ENCODE measurements at regions not wholly inside any gene's neighbourhood (a gene's known extent, or its start where the extent isn't known, plus 50 kb on each side); places are given as distances from the start of the nearest gene placed in this dataset.

DNA sequence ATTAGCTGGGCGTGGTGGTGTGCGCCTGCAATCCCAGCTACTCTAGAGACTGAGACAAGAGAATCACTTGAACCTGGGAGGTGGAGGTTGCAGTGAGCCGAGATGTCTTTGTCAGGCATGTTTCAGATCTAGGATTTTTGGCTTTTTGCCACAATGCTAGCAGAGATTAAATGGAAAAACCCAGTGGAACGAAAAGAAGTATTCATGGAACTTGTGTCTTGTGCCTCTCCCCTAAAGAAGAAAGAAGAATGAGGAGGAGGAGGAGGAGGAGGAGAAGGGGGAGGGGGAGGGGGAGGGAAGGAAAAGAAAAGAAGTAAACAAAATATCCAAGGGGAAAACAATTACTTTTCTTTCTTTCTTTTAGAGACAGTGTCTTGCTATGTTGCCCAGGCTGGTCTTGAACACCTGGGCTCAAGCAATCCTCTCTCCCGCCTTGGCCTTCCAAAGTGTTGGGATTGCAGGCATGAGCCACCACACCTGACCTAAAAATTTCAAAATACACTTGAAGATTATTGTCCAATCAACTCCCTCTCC is 106.0 kb downstream of the ARRDC3 start:
- H3K36me3 ChIP-seq (ENCODE audit: control insufficient read depth, insufficient read depth, low read length), result no peaks in the 10 kb centered on the region
- H3K27me3 ChIP-seq (ENCODE audit: control insufficient read depth, insufficient read depth, low read length), result no peaks in the 10 kb centered on the region
- no peak for DNase-seq (ENCODE audit: low read depth)
- POLR2A ChIA-PET, result no interaction called here
- CTCF ChIA-PET, result interaction anchor here (0.8 kb wide), 1 partner anchor 98 kb away, joined by 6 read pairs; no protein-coding TSS in a partner anchor
- TF ChIP-seq, protein P1, sequence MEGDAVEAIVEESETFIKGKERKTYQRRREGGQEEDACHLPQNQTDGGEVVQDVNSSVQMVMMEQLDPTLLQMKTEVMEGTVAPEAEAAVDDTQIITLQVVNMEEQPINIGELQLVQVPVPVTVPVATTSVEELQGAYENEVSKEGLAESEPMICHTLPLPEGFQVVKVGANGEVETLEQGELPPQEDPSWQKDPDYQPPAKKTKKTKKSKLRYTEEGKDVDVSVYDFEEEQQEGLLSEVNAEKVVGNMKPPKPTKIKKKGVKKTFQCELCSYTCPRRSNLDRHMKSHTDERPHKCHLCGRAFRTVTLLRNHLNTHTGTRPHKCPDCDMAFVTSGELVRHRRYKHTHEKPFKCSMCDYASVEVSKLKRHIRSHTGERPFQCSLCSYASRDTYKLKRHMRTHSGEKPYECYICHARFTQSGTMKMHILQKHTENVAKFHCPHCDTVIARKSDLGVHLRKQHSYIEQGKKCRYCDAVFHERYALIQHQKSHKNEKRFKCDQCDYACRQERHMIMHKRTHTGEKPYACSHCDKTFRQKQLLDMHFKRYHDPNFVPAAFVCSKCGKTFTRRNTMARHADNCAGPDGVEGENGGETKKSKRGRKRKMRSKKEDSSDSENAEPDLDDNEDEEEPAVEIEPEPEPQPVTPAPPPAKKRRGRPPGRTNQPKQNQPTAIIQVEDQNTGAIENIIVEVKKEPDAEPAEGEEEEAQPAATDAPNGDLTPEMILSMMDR (IDR thresholded peaks at IDR 0.05; ENCODE audit: insufficient read depth, low read depth, low read length), result no peak
- no peak overlapping the region for H3K4me3 ChIP-seq (ENCODE audit: low read depth, low read length)

DNA sequence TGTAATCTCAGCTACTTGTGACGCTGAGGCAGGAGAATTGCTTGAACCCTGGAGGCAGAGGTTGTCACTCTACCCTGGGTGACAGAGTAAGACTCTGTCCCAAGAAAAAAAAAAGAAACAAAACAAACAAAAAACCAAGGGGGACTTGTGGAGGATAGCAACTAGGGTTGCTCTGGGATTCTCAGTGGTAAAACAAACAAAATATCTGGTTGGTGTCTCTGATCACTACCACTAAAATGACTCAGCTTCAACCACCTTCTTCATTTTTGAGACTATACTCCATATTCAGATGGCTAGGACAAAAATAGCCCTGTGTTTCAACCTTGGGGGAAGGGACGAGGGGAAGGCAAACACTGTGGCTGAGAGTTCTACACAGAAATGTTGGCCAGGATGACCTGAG is 110.3 kb downstream of the ARRDC3 start:
- H3K27me3 ChIP-seq (ENCODE audit: control insufficient read depth, insufficient read depth, low read length), result no peaks in the 10 kb centered on the region
- no peak overlapping the region for H3K4me3 ChIP-seq (ENCODE audit: low read depth, low read length)
- TF ChIP-seq, protein P1 (IDR thresholded peaks at IDR 0.05; ENCODE audit: insufficient read depth, low read depth, low read length), result no peak
- no peaks in the 10 kb centered on the region for H3K36me3 ChIP-seq (ENCODE audit: control insufficient read depth, insufficient read depth, low read length)
- no peak for DNase-seq (ENCODE audit: low read depth)
- POLR2A ChIA-PET, result no interaction called here
- CTCF ChIA-PET, result interaction anchor here (1.1 kb wide), 1 partner anchor 28 kb away, joined by 3 read pairs; no protein-coding TSS in a partner anchor

DNA sequence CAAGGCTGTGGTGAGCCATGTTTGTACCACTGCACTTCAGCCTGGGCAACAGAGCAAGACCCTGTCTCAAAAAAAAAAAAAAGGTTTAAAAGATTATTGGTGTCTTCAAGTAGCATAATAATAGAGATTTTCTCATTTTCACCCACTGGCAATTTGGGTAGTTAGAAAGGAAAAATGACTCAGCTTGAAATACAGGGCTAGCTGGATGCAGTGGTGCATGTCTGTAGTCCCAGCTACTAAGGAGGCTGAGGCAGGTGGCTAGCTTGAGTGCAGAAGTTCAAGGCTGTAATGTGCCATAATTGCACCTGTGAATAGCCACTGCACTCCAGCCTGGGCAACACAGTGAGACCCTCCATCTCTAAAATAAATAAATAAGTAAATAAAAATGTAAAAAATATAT is 111.1 kb downstream of the ARRDC3 start:
- TF ChIP-seq, protein P1 (IDR thresholded peaks at IDR 0.05; ENCODE audit: insufficient read depth, low read depth, low read length), result no peak
- Histone ChIP-seq H3K36me3 (ENCODE audit: control insufficient read depth, insufficient read depth, low read length) (no peaks in the 10 kb centered on the region), H3K4me3 (ENCODE audit: low read depth, low read length) (no peak overlapping the region), H3K27me3 (ENCODE audit: control insufficient read depth, insufficient read depth, low read length) (no peaks in the 10 kb centered on the region)
- ChIA-PET CTCF (interaction anchor here (1.1 to 1.5 kb wide), 2 partner anchors 14 to 27 kb away, joined by 3 to 5 read pairs; no protein-coding TSS in a partner anchor), POLR2A (no interaction called here)
- DNase-seq (ENCODE audit: low read depth), result no peak

DNA sequence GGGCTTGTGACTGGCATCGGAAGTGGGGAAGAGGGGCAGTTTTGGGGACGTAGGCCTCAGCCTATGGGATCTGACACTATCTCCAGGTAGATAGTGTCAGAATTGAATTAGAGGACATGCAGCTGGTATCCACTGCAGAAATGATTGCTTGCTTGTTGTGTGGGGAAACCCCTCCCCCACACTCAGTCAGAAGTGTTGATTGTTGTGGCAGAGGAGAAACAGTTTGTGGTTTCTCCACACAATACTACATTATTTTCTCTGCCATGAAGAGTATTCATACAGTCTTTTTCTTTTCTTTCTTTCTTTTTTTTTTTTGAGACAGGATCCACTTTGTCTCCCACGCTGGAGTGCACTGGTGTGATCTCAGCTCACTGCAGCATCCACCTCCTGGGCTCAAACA is 113.9 kb downstream of the ARRDC3 start:
- Histone ChIP-seq H3K36me3 (ENCODE audit: control insufficient read depth, insufficient read depth, low read length) (no peaks in the 10 kb centered on the region), H3K4me3 (ENCODE audit: low read depth, low read length) (no peak overlapping the region), H3K27me3 (ENCODE audit: control insufficient read depth, insufficient read depth, low read length) (no peaks in the 10 kb centered on the region)
- CTCF ChIA-PET, result no interaction called here
- no peak for DNase-seq (ENCODE audit: low read depth)
- TF ChIP-seq, protein P1 (IDR thresholded peaks at IDR 0.05; ENCODE audit: insufficient read depth, low read depth, low read length), result no peak
- POLR2A ChIA-PET, result no interaction called here

DNA sequence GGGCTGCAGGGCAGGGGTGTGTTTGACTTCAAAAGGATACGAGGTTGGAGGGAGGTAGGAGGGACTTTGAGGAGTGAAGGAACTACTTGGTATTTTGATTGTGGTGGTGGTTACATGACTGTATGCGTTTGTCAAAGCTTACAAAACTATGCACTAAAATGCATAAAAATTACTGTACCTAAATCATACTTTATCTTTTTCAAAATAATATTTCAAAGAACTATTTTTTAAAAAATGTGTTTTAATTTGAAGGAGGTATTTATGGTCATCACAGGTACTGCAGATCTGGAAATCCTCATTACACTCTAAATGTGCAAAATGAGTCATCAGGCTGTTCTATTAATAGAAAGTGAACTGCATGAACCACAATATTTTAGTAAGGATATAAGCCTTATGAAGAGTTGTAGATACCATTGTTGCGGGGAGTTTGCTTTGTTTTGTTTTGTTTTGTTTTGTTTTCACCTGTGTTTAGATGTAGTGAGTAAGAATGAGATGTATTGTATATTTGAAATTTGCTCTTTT is 116.9 kb downstream of the ARRDC3 start:
- POLR2A ChIA-PET, result no interaction called here

More for the DNA sequence above, 116.9 kb downstream of the ARRDC3 start:
- Histone ChIP-seq H3K27me3 (ENCODE audit: control insufficient read depth, insufficient read depth, low read length) (no peaks in the 10 kb centered on the region), H3K4me3 (ENCODE audit: low read depth, low read length) (no peak overlapping the region), H3K36me3 (ENCODE audit: control insufficient read depth, insufficient read depth, low read length) (no peaks in the 10 kb centered on the region)
- CTCF ChIA-PET, result interaction anchor here (0.6 to 1.2 kb wide), 3 partner anchors 11 to 114 kb away, joined by 3 to 8 read pairs (median 3); no protein-coding TSS in a partner anchor
- TF ChIP-seq, protein P1 (IDR thresholded peaks at IDR 0.05; ENCODE audit: insufficient read depth, low read depth, low read length), result no peak
- DNase-seq (ENCODE audit: low read depth), result no peak

All from BJ (cell line).